Gastroesophageal sphincter (tissue), 4 donors: ENCODE measurements at regions not wholly inside any gene's neighbourhood (a gene's known extent, or its start where the extent isn't known, plus 50 kb on each side); places are given as distances from the start of the nearest gene placed in this dataset.

ENCODE experiments used
- ATAC-seq: fragments of 150-250 bp; one replicate; pipeline ENCODE4 v1.9.1; 2016; ENCODE audit warnings: mild to moderate bottlenecking, moderate library complexity
- H3K27ac ChIP-seq, 4 donors: fragments of 200-600 bp; sonication (generic) in 3 of 4; 1 replicate in 3 of 4; 2 replicates in 1 of 4; pipeline ENCODE4 v1.5.1; 2016 to 2019
- H3K27me3 ChIP-seq: fragments of 200-600 bp; sonication (generic); one replicate; pipeline ENCODE4 v1.5.1; 2019
- H3K36me3 ChIP-seq, 2 donors: fragments of 200-600 bp; sonication (generic); one replicate each; pipeline ENCODE4 v1.5.1; 2019; ENCODE audit warnings: control low read depth in 1 of 2
- H3K4me1 ChIP-seq, 3 donors: fragments of 200-600 bp; sonication (generic); 1 replicate in 2 of 3; 2 replicates in 1 of 3; pipeline ENCODE4 v1.5.1; 2016 to 2019; ENCODE audit warnings: control low read depth in 2 of 3
- H3K4me3 ChIP-seq, 2 donors: fragments of 200-600 bp; sonication (generic); one replicate each; pipeline ENCODE4 v1.5.1; 2019; ENCODE audit warnings: mild to moderate bottlenecking in 1 of 2, moderate library complexity in 1 of 2
- H3K9me3 ChIP-seq, 3 donors: fragments of 200-600 bp; sonication (generic); one replicate each; pipeline ENCODE4 v1.5.1; 2017 to 2019; ENCODE audit warnings: control low read depth in 2 of 3
- EP300 ChIP-seq: sonication (generic); formaldehyde crosslinking; IDR thresholded peaks from one replicate; pipeline ENCODE4 v1.6.1; 2017; ENCODE audit warnings: antibody characterized with exemption, mild to moderate bottlenecking
- POLR2A ChIP-seq, 2 donors: fragments of 450-650 bp; IDR thresholded peaks; one replicate each; pipeline ENCODE4 v1.6.1; 2017; ENCODE audit warnings: antibody characterized with exemption in 2 of 2, mild to moderate bottlenecking in 2 of 2, moderate library complexity in 1 of 2
- POLR2AphosphoS5 ChIP-seq: sonication (generic); formaldehyde crosslinking; IDR thresholded peaks from one replicate; pipeline ENCODE4 v1.6.1; 2017; ENCODE audit warnings: antibody characterized with exemption
- WGBS, 2 donors: methylation state at CpG; one replicate each; pipeline ENCODE4 v1.1.5; 2018; ENCODE audit warnings: low coverage in 1 of 2; 5-methylcytosine and 5-hydroxymethylcytosine counted together
- TF ChIP-seq, protein P1 (sequence below), 4 experiments: fragments of 200-600 bp in 2 of 4; fragments of 450-650 bp in 2 of 4; sonication (generic) in 1 of 4; IDR thresholded peaks; one replicate each; pipeline ENCODE4 v1.5.1; 2017 to 2019; ENCODE audit warnings: antibody characterized with exemption in 4 of 4, mild to moderate bottlenecking in 2 of 4, moderate library complexity in 2 of 4

DNA sequence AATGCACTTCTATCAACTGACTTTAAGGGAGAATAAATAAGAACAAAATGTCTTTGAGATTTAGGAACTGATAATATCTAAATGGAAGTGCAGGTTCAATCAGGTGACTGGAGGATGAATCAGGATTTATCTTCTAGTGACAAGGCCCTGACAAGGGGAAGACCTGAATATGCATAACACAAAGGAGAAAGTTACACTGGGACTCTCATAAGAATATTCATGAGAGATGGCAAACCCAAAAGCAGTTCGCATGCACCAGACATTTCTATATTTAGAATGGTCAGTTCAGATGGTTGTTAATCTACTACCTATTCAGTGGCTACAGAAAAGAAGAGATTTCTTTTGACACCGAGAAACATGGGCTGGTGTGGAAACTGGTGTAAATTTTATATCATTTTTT lies 1771.3 kb upstream of the LRRTM1 start:
- no peaks in the 10 kb centered on the region for H3K36me3 ChIP-seq
- TF ChIP-seq EP300 = no peak
- TF ChIP-seq POLR2A (IDR thresholded peaks at IDR 0.05) = no peak
- TF ChIP-seq POLR2AphosphoS5 = no peak
- TF ChIP-seq, protein P1, sequence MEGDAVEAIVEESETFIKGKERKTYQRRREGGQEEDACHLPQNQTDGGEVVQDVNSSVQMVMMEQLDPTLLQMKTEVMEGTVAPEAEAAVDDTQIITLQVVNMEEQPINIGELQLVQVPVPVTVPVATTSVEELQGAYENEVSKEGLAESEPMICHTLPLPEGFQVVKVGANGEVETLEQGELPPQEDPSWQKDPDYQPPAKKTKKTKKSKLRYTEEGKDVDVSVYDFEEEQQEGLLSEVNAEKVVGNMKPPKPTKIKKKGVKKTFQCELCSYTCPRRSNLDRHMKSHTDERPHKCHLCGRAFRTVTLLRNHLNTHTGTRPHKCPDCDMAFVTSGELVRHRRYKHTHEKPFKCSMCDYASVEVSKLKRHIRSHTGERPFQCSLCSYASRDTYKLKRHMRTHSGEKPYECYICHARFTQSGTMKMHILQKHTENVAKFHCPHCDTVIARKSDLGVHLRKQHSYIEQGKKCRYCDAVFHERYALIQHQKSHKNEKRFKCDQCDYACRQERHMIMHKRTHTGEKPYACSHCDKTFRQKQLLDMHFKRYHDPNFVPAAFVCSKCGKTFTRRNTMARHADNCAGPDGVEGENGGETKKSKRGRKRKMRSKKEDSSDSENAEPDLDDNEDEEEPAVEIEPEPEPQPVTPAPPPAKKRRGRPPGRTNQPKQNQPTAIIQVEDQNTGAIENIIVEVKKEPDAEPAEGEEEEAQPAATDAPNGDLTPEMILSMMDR (IDR thresholded peaks at IDR 0.05) = no peak
- H3K9me3 ChIP-seq = no peaks in the 10 kb centered on the region
- H3K4me1 ChIP-seq = no peaks in the 10 kb centered on the region
- no peak for ATAC-seq
- no peaks in the 10 kb centered on the region for H3K27me3 ChIP-seq
- WGBS, 2 donors = 62 to 87% methylated on average over 2 of the region's 2 CpGs
- no peak overlapping the region for H3K4me3 ChIP-seq
- H3K27ac ChIP-seq = no peak overlapping the region

DNA sequence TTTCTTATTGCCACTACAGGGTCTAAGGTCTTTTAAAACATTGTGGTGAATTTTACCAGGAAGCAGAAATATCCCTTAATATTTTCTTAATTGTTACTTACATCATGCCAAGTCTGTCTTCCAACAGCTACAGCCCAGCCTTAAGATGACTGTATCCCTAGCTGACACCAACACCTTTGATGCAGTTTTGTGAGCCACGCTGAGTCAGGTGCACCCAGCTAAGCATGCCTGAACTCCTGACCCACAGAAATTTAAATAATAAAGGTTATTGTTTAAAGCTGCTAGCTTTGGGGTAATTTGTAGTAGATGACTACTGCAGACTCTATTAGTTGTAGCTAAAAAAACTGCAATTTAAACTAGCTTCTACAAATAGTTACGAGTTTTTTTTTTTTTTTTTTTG lies 1757.9 kb upstream of the LRRTM1 start:
- no peaks in the 10 kb centered on the region for H3K4me1 ChIP-seq
- no peak overlapping the region for H3K4me3 ChIP-seq
- no peak overlapping the region for H3K27ac ChIP-seq
- H3K27me3 ChIP-seq = no peaks in the 10 kb centered on the region
- no peak for ATAC-seq
- TF ChIP-seq, protein P1 (IDR thresholded peaks at IDR 0.05) = no peak
- TF ChIP-seq POLR2AphosphoS5 (no peak), EP300 (no peak), POLR2A (IDR thresholded peaks at IDR 0.05) (no peak)
- no peaks in the 10 kb centered on the region for H3K36me3 ChIP-seq
- H3K9me3 ChIP-seq = no peaks in the 10 kb centered on the region
- 63 to 66% methylated on average over 2 of the region's 2 CpGs for WGBS, 2 donors

DNA sequence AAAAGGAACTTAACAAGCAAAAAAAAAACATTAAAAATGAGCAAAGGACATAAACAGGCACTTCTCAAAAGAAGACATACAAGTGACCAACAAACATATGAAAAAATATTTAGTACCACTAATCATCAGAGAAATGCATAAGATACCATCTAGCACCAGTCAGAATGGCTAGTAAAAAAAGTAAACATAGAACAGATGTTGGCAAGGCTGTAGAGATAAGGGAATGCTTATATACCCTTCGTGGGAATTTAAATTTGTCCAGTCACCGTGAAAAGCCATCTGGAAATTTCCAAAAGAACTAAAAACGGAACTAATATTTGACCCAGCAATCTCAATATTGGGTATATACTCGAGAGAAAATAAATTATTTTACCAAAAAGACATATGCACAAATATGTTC lies 1751.3 kb upstream of the LRRTM1 start:
- WGBS, 2 donors = 64 to 67% methylated on average over 4 of the region's 4 CpGs
- Histone ChIP-seq H3K4me1 (no peaks in the 10 kb centered on the region), H3K27ac (no peak overlapping the region), H3K27me3 (no peaks in the 10 kb centered on the region), H3K9me3 (no peaks in the 10 kb centered on the region), H3K4me3 (no peak overlapping the region), H3K36me3 (no peaks in the 10 kb centered on the region)
- TF ChIP-seq, protein P1 (IDR thresholded peaks at IDR 0.05) = no peak
- TF ChIP-seq POLR2AphosphoS5 (no peak), EP300 (no peak), POLR2A (IDR thresholded peaks at IDR 0.05) (no peak)
- no peak for ATAC-seq

DNA sequence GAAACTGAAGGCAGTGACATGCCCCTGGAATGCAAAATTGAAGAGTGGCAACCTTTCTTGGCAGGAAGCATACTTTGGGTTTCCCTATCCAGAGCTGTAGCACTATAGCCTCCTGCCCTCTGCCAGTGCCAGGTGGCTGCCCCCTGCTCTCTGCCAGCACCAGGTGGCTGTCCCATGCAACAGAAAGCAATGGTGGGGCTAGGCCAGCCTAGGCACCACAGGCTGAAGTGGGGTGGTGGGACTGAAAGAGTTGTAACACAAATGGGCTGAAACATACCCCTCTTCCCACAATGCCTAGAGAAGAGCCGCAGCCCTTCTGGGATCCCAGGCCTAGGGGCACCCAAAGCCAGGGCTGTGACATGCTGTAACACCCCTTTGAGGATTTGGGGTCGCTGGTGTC lies 1739.3 kb upstream of the LRRTM1 start:
- no peaks in the 10 kb centered on the region for H3K36me3 ChIP-seq
- no peak overlapping the region for H3K4me3 ChIP-seq
- H3K27me3 ChIP-seq = no peaks in the 10 kb centered on the region
- peaks cover 0 to 7% (median 0%) of the 10 kb centered on the region in 3 donors for H3K9me3 ChIP-seq
- no CpG with 5 or more reads among the region's 2 CpGs for WGBS, 2 donors
- no peak for ATAC-seq
- H3K27ac ChIP-seq = no peak overlapping the region
- no peaks in the 10 kb centered on the region for H3K4me1 ChIP-seq
- TF ChIP-seq, protein P1 (IDR thresholded peaks at IDR 0.05) = no peak
- TF ChIP-seq EP300 (no peak), POLR2AphosphoS5 (no peak), POLR2A (IDR thresholded peaks at IDR 0.05) (no peak)

DNA sequence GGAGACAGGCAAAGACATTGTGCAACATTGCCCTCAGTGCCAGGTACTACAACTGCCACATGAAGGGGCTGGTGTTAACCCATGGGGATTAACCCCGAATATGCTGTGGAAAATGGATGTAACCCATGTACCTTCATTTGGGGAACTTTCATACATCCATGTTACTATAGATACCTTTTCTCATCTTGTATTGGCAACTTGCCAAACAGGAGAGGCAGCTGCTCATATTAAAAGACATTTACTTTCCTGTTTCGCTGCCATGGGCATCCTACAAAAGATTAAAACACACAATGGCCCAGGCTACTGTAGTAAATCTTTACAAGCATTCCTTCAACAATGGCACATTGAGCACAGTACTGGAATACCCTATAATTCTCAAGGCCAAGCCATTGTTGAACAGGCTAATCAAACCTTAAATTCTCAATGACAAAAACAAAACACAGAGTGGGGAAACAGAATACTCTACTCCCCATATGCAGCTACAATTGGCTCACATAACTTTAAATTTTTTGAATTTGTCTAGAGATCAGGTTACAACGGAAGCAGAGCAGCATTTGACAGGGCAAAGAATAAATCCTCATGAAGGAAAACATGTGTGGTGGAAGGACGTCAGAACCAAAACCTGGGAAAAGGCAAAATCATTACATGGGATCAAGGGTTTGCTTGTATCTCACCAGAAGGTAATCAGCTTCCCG lies 1723.5 kb upstream of the LRRTM1 start:
- Histone ChIP-seq H3K36me3 (no peaks in the 10 kb centered on the region), H3K4me3 (no peak overlapping the region), H3K27ac (no peak overlapping the region), H3K27me3 (no peaks in the 10 kb centered on the region), H3K9me3 (no peaks in the 10 kb centered on the region), H3K4me1 (no peaks in the 10 kb centered on the region)
- 71 to 83% methylated on average over 1 to 5 of the region's 5 CpGs for WGBS, 2 donors
- TF ChIP-seq, protein P1 (IDR thresholded peaks at IDR 0.05) = no peak
- TF ChIP-seq EP300 = no peak
- no peak for TF ChIP-seq POLR2A (IDR thresholded peaks at IDR 0.05)
- TF ChIP-seq POLR2AphosphoS5 = no peak
- no peak for ATAC-seq
